ENCODE measurements at regions not wholly inside any gene's neighbourhood (a gene's known extent, or its start where the extent isn't known, plus 50 kb on each side); places are given as distances from the start of the nearest gene placed in this dataset.

DNA sequence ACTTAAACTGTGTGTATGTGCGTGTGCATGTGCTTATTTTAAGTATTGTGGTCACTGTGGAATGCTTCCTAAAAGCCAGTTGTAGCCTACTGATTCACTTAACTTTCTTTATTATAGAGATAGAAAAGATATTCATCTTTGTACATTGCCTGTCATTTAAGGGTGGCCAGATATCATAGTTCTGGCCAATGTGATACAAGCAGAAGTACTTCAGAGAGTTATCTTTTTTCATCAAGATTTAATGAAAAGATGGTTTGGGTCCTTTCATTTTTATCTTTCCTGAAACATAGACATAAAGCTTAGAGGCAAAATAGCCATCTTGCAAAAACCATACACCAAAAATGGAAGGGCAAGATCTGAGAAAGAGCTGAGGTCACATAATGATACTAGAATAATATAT, 744.7 kb upstream of the ADGRL3 start:
- POLR2A ChIA-PET = no interaction called here
- no peaks in the 10 kb centered on the region for H3K79me2 ChIP-seq (ENCODE audit: control insufficient read depth, insufficient read depth, low read length)
- no peak overlapping the region for H2AFZ ChIP-seq (ENCODE audit: low read depth, low read length)
- no peaks in the 10 kb centered on the region for H3K36me3 ChIP-seq (ENCODE audit: control insufficient read depth in 2 of 2, extremely low read depth in 1 of 2, insufficient read depth in 2 of 2, low read length in 2 of 2)
- no peaks in the 10 kb centered on the region for H3K4me1 ChIP-seq (ENCODE audit: control insufficient read depth, extremely low read depth, insufficient read depth, low read length)
- intact Hi-C loops (cut with micrococcal nuclease) = no loop called here
- CTCF ChIA-PET = no interaction called here
- TF ChIP-seq EZH2 (IDR thresholded peaks at IDR 0.05; ENCODE audit: borderline replicate concordance, low read depth, low read length, severe bottlenecking) (no peak), POLR2A (IDR thresholded peaks at IDR 0.05; ENCODE audit: low read depth, low read length) (no peak), FOS (IDR thresholded peaks at IDR 0.05; ENCODE audit: borderline replicate concordance, insufficient read depth, low read length) (no peak), JUN (IDR thresholded peaks at IDR 0.05; ENCODE audit: borderline replicate concordance, insufficient read depth, insufficient read length, low read depth) (no peak), POLR2AphosphoS5 (IDR thresholded peaks at IDR 0.05; ENCODE audit: insufficient read depth, low read depth, low read length) (no peak), MYC (IDR thresholded peaks at IDR 0.05; ENCODE audit: low read depth, low read length) (no peak), MAX (IDR thresholded peaks at IDR 0.05; ENCODE audit: insufficient read depth, insufficient read length) (no peak)
- TF ChIP-seq, protein P1, sequence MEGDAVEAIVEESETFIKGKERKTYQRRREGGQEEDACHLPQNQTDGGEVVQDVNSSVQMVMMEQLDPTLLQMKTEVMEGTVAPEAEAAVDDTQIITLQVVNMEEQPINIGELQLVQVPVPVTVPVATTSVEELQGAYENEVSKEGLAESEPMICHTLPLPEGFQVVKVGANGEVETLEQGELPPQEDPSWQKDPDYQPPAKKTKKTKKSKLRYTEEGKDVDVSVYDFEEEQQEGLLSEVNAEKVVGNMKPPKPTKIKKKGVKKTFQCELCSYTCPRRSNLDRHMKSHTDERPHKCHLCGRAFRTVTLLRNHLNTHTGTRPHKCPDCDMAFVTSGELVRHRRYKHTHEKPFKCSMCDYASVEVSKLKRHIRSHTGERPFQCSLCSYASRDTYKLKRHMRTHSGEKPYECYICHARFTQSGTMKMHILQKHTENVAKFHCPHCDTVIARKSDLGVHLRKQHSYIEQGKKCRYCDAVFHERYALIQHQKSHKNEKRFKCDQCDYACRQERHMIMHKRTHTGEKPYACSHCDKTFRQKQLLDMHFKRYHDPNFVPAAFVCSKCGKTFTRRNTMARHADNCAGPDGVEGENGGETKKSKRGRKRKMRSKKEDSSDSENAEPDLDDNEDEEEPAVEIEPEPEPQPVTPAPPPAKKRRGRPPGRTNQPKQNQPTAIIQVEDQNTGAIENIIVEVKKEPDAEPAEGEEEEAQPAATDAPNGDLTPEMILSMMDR (IDR thresholded peaks at IDR 0.05; ENCODE audit: extremely low read depth in 1 of 2, insufficient read depth in 1 of 2, low read depth in 1 of 2, low read length in 2 of 2) = no peak
- no peaks in the 10 kb centered on the region for H3K9me1 ChIP-seq (replicated peaks; ENCODE audit: control insufficient read depth, extremely low read depth, insufficient read depth, low read length)
- no peak overlapping the region for H3K27ac ChIP-seq (ENCODE audit: insufficient read depth, low read depth, low read length)
- no TSS peak for BruUV-seq (replicated peaks)
- no peak overlapping the region for H3K9ac ChIP-seq (replicated peaks; ENCODE audit: extremely low read depth, insufficient read depth, low read length)
- H4K20me1 ChIP-seq (replicated peaks; ENCODE audit: control insufficient read depth, extremely low read depth, insufficient read depth, low read length) = no peaks in the 10 kb centered on the region
- dilution Hi-C loops (cut with MboI; ENCODE audit: extremely low pct_ligation_motif_present, low sequenced_read_pairs) = no loop called here
- no peak for DNase-seq (ENCODE audit: low read depth, low spot score)
- peaks cover 2% of the 10 kb centered on the region for H3K9me3 ChIP-seq (replicated peaks; ENCODE audit: control insufficient read depth, insufficient read depth, low read length)
- H3K4me2 ChIP-seq (ENCODE audit: insufficient read depth, low read length) = no peak overlapping the region
- no peak overlapping the region for H3K4me3 ChIP-seq (replicated peaks in 1 of 3; ENCODE audit: insufficient read depth in 1 of 3, low read depth in 1 of 3, low read length in 3 of 3)
- no peak for FAIRE-seq
- no peaks in the 10 kb centered on the region for H3K27me3 ChIP-seq (ENCODE audit: control insufficient read depth in 2 of 2, insufficient read depth in 2 of 2, low read length in 2 of 2)
